HG03025 (cell line): ENCODE measurements at regions not wholly inside any gene's neighbourhood (a gene's known extent, or its start where the extent isn't known, plus 50 kb on each side); places are given as distances from the start of the nearest gene placed in this dataset.

Experiments
- ATAC-seq: cut with Tn5 transposase; IDR thresholded peaks from one replicate; pipeline ENCODE4 v1.9.1; 2021; ENCODE audit warnings: mild to moderate bottlenecking, moderate library complexity; ENCODE audit not compliant: unreplicated experiment, low FRiP score

GRCh38 chr5:92402956-92403702 lies 1020.0 kb upstream of the ARRDC3 start:
- ATAC-seq: no peak

DNA sequence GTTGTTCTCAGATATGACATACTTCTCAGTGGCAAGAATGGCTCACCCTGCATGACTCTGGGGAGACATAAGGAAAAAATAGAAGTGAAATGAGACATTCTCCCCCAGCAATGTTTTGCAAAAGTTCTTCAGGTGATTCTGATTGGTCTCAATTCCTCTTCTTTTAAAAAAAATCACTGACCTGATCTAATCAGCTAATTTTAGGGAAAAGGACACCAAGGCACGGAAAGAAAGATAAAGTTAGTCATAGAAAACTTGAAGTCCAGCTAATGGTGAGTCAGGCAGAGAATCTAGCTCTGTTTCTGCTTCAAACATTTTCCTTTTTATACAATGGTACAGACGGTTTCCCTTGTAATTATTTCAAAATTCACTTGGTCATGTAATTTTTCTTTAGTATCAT lies 1018.9 kb upstream of the ARRDC3 start:
- no peak for ATAC-seq

DNA sequence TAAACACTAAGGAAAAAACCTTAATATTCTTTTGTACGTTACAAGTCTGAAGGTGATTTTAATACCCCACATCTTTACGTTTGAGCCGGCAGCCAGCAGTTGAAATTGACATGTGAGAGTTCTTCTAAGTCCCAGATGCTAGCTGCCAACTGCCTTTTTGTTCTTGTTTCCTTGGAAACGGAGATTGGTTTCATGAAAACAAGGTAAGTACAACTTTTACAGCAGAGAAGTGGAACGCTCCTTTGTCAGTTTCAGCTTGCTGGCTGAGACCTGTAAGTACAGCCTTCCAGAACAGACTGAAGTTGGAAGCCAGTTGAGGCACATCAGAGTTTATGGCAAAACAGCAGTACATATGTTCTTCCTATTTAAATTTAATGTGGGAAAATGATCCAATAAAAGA lies 1018.4 kb upstream of the ARRDC3 start:
- ATAC-seq: no peak

GRCh38 chr5:92394936-92395335 lies 1011.8 kb upstream of the ARRDC3 start:
- no peak for ATAC-seq

GRCh38 chr5:92390657-92391056 lies 1007.5 kb upstream of the ARRDC3 start:
- ATAC-seq: no peak

DNA sequence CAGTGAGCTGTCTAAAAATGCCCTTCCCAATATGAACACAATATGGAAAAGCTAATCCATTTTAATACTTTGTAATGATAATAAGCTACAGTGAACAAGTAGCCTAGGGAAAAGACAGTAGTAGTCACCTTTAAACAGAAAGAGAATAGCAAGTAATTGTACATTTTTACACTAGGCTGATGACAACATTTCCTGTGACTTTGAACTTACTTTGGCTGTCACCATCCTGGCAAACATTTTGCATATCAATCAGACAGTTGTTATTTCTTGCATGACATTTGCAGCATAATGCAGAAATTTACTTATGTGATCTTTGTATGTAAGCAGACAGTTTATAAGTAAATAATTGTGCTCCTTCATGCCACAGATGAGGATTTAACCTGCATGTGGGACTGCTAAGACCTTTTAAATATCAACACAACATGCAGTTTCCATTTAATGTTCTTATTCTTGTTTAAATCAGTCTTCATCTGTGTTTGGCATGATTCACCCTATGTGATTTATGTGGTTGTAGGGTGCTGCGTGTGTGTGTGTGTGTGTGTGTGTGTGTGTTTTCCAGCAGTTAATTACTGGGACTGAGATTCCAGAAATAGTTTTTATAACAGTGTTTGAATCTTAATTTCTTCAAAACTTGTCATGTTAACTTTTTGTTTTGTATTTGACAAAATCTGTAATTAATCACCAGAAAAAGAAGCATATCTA lies 997.1 kb upstream of the ARRDC3 start:
- ATAC-seq: no peak

DNA sequence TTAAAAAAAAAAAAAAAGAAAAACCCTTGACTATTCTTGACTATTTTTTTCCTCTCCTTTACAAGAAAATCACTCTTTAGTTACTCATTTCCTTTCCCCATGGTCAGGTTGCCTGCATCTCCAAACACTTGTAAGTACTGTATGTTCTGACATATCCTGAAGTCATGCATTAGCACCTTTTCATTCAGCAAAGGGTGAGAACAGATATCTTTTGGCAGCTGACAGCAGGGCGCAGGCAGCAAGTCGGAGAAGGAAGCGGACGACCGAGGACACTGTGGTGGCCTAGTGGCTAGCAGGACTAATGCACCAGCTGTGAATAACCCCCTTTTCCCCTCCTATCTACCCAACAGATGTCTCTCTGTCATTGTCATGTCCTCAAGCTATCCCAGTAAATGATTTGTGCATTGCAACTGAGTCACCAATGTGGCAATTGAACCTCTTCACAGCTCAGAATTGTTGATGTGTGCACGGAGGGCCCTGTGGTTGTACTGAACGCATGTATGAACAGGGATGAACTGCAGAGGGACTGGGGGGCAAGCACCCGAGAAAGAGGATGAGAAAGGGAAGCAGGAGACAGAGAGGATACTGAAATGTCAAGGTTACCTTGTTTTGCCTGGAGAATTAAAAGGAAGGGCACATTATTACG lies 996.0 kb upstream of the ARRDC3 start:
- no peak for ATAC-seq

- ATAC-seq: no peak
These were observed 991.7 kb upstream of the ARRDC3 start for GRCh38 chr5:92374859-92375258.

DNA sequence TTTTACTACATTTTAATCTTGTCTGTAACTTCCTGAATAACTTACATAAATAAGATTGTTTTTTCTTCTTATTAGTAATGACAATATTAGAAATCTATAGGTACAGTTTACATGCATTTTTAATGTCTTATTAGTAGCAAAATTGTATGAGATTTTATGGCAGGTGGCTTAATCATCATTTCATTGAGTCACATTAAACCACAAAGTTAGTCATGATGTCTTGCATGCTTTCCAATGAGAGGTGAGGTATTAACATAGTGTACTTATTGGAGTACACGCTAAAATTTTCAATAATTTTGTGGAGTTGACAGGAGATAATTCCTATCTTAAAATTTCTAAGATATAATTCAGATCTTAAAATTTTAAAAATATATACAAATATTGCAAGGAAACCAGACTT lies 989.6 kb upstream of the ARRDC3 start:
- ATAC-seq: no peak

- ATAC-seq: no peak
These were observed 988.7 kb upstream of the ARRDC3 start for GRCh38 chr5:92371889-92372235.

DNA sequence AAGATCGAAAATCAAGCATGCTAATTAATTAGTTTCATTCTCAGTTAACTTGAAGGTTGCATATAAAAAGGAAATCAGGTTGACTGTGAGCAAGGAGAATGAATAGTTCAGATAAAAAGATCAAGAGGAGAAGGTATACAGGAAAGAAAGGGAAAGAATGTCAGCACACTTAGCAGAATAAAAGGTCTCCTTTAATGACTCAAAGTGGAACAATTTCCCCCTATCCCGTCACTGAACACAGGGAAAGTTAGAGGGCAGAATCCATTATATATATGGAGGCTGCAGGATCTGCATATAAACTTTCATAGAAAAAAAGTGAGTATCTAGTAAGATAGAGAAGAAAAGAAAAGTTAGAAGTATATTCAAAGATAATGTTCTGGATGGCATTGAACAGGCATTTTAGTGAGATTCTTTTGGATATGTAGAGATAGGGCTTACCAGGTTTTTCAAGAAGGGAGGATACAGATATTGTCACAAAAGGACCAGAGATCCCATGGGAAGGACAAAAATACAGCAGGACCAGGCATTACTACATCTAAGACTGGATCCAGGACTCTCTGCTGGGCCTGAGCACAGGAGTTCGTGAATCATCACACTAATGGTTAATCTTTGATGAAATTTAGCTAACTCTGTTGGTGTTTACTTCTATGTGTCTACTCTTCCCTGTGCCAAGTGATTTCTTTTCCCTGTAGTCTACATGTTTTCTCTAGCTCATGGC lies 988.2 kb upstream of the ARRDC3 start:
- no peak for ATAC-seq

DNA sequence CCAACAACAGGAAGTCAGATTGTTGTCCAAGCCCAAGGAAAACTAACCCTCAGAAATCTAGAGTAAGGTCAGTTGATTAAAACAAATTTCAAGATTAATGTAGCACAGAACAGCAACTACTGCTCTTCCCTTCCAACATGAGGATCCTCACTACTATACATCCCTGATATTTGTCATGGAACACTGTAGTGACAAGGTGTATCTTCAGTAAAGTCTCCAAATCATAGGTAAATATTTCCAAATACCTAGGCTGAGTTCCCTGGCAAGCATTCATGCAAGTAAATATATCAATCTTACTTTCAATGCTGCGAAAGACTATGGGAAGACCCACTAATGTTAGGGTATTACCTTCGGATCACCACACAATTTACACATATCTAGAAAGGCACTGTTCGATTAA lies 986.9 kb upstream of the ARRDC3 start:
- no peak for ATAC-seq

DNA sequence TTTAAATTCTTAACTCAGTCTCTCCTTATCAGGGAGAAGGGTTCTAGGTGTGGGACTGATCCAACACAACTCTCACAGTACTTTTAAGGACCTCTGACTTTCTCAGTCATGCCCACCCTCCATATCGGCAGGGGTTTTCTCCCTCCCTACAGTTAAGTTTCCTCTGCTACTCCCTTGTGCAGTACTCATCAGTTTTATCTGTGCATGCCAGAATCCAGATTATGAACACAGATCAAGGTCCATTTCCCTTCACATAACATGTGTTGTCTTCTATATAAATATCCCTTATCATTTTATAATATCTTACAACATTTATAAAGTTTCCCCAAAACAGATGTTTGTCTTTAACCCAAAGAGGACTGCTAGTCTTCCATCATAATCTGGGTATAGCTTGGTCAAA lies 986.5 kb upstream of the ARRDC3 start:
- ATAC-seq: no peak

DNA sequence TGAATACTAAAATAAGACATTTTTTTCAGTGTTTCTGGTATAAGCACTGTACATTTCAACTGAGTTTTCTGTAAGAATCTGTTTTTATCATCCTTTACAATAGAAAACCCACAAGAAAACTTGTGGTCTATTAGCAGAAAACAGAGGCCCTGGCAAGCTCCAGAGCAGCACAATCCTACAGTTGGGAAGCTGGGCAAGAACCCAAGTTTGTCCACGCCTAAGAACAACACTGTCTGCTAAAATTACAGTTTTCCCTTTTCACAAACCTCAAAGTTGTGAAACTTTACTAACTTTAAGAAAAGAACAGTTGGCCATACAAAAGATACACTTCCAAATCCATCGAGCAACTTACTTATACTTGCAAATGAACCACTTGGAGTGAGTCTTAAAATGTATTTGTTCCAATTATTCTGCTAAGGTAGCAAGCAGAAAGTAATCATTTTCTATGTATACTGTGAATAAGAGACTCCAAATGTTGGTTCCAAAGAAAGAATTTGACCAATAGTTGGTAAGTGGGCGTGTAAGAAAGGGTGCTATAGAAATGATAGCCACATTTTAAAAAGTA lies 982.0 kb upstream of the ARRDC3 start:
- ATAC-seq: no peak

DNA sequence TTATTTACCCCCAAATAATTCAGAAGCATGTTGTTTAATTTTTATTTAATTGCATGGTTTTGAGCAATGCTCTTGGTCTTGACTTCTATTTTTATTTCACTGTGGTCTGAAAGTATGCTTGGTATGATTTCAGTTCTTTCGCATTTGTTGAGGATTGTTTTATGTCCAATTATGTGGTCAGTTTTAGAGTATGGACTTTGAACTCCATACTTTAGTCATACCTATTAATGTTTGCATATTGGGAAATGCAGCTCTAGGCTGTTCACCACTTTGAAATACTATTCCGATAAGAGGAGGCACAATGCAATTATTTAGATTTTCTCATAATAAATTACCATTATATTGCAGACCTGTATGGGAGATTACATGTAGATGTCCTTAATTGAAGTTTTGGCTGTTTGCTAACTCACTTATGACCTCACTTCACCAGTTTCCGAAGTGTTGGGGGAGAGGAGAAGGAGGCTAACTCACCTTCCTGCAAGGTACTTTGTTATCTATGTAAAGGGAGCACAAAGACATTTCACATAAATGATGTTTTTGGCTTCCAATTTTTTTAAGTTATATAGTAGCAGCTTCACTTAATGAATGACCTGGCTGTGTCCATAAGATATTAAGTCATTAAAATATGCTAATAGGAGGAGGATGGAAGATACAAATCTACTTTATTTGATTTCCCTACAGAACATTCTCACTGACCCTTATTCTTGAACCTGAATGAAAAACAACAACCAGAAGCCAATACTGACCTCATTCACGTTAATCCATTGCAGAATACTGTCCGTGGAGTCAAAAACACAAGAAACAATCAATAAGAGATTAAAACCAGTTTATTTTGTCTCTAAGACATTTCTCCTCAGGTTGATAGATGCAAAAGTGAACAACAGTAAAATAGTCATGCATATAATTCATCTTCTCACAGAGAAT lies 970.3 kb upstream of the ARRDC3 start:
- ATAC-seq: no peak

DNA sequence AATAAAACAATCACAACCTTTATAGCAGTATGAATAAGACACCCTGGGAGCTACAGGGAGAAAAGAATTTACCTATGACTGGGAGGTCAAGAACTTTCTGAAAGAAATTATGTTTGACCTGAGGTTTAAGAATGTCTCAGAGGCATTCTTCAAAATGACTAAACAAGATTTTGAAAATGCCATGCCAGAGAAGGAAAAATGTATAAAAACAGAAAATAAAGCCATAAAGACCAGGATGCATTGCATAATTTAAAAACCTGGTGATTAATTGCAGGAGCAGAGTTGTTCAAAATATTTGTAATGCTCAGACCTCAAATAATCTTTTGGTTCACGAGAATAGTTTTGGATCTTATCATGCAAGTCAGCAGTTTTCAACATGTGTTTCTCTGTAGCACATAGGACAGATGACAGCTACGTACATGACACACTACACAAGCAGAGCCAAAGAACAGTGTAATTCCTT lies 954.7 kb upstream of the ARRDC3 start:
- no peak for ATAC-seq

- ATAC-seq: no peak
These were observed 948.9 kb upstream of the ARRDC3 start for GRCh38 chr5:92332039-92332438.

- ATAC-seq: no peak
These were observed 947.2 kb upstream of the ARRDC3 start for GRCh38 chr5:92330365-92330764.

GRCh38 chr5:92329759-92330158 lies 946.6 kb upstream of the ARRDC3 start:
- no peak for ATAC-seq
